SU-DHL-6 (cell line): ENCODE measurements at regions not wholly inside any gene's neighbourhood (a gene's known extent, or its start where the extent isn't known, plus 50 kb on each side); places are given as distances from the start of the nearest gene placed in this dataset.

Source experiments
- EZH2phosphoT487 ChIP-seq: fragments of 200-600 bp; sonication (generic), shearing (Covaris generic); conservative IDR thresholded peaks from 2 replicates; pipeline ENCODE4 v1.6.1; 2018; ENCODE audit warnings: mild to moderate bottlenecking, antibody characterized with exemption, low read length, moderate library complexity, mixed read lengths
- TF ChIP-seq, protein P1 (sequence below): fragments of 200-600 bp; sonication (generic); IDR thresholded peaks from one replicate; pipeline ENCODE4 v1.5.1; 2017; ENCODE audit warnings: antibody characterized with exemption, mild to moderate bottlenecking, low read length, moderate library complexity; ENCODE audit not compliant: insufficient read depth, poor library complexity, severe bottlenecking

DNA sequence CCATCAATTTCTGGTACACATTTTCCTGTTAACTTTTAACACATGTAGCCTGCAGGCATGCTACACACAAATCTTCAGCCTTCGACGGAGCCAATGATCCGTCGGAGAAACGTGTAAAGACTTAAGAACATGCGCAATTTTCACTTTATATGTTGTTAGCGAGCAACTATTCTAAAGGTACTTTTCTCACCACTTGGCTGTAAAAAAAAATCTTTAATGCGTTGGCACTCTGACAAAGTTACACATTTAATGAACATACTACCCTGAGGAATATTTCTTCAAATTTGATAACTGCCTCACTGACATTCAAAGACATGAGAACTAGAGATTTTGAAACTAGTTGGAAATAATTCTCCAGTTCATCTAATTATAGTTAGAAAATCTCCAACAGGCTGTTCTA is 507.5 kb upstream of the SALL1 start:
- TF ChIP-seq, protein P1, sequence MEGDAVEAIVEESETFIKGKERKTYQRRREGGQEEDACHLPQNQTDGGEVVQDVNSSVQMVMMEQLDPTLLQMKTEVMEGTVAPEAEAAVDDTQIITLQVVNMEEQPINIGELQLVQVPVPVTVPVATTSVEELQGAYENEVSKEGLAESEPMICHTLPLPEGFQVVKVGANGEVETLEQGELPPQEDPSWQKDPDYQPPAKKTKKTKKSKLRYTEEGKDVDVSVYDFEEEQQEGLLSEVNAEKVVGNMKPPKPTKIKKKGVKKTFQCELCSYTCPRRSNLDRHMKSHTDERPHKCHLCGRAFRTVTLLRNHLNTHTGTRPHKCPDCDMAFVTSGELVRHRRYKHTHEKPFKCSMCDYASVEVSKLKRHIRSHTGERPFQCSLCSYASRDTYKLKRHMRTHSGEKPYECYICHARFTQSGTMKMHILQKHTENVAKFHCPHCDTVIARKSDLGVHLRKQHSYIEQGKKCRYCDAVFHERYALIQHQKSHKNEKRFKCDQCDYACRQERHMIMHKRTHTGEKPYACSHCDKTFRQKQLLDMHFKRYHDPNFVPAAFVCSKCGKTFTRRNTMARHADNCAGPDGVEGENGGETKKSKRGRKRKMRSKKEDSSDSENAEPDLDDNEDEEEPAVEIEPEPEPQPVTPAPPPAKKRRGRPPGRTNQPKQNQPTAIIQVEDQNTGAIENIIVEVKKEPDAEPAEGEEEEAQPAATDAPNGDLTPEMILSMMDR, result no peak
- no peak for TF ChIP-seq EZH2phosphoT487
